CD4-positive, alpha-beta T cell (primary cell): ENCODE measurements at regions not wholly inside any gene's neighbourhood (a gene's known extent, or its start where the extent isn't known, plus 50 kb on each side); places are given as distances from the start of the nearest gene placed in this dataset.

Experiments
- ATAC-seq: fragments of 200-7000 bp; cut with Tn5 transposase; one replicate; pipeline ENCODE4 v1.10.0; 2022; ENCODE audit warnings: mild to moderate bottlenecking; ENCODE audit not compliant: poor library complexity
- CTCF ChIA-PET: fragments of 350-600 bp; sonication (Branson Sonifier 250); formaldehyde crosslinking; loops from one replicate; lab custom pipeline; 2021; ENCODE audit warnings: antibody characterized with exemption, inconsistent platforms; lab: Charles Lee
- POLR2A ChIA-PET: fragments of 350-600 bp; sonication (Branson Sonifier 250); formaldehyde crosslinking; loops from one replicate; lab custom pipeline; 2021; ENCODE audit warnings: antibody characterized with exemption, inconsistent platforms; lab: Charles Lee
- DNase-seq, 14 experiments: peaks; one replicate each; pipeline ENCODE4 v3.0.0-alpha.2; 2013 to 2020; ENCODE audit warnings: mixed read lengths in 2 of 14
- H3K27ac ChIP-seq, 2 donors: one replicate each; pipeline versions ENCODE4 v1.5.1 to v1.7.0; 2013; ENCODE audit warnings: low read length in 2 of 2, low read depth in 1 of 2, mild to moderate bottlenecking in 1 of 2
- H3K27me3 ChIP-seq, 2 experiments: 1 replicate in 1 of 2; 2 replicates in 1 of 2; pipeline versions ENCODE4 v1.6.1 to v1.7.0; 2013; ENCODE audit warnings: low read length in 2 of 2, control low read depth in 1 of 2, mild to moderate bottlenecking in 1 of 2, moderate library complexity in 1 of 2; ENCODE audit not compliant: insufficient read depth in 2 of 2, control insufficient read depth in 1 of 2
- H3K36me3 ChIP-seq: one replicate; pipeline ENCODE4 v1.6.1; 2013; ENCODE audit warnings: low read length, control low read depth; ENCODE audit not compliant: insufficient read depth
- H3K4me1 ChIP-seq: one replicate; pipeline ENCODE4 v1.6.1; 2013; ENCODE audit warnings: low read length, control low read depth; ENCODE audit not compliant: insufficient read depth
- H3K4me3 ChIP-seq: one replicate; pipeline ENCODE4 v1.5.1; 2013; ENCODE audit warnings: mild to moderate bottlenecking, low read length, moderate library complexity
- H3K9me3 ChIP-seq, 2 experiments: 1 replicate in 1 of 2; 2 replicates in 1 of 2; pipeline versions ENCODE4 v1.6.1 to v1.7.0; 2013; ENCODE audit warnings: low read length in 2 of 2, mild to moderate bottlenecking in 2 of 2, control low read depth in 1 of 2, moderate library complexity in 1 of 2; ENCODE audit not compliant: control insufficient read depth in 1 of 2, insufficient read depth in 1 of 2
- H3K27ac Mint-ChIP-seq: one replicate; pipeline ENCODE4 v1.8.0; 2020; ENCODE audit warnings: mixed read lengths
- H3K27me3 Mint-ChIP-seq: one replicate; pipeline ENCODE4 v1.8.0; 2021; ENCODE audit warnings: mixed read lengths
- H3K36me3 Mint-ChIP-seq: one replicate; pipeline ENCODE4 v1.8.0; 2021; ENCODE audit warnings: low read depth, mixed read lengths
- H3K4me1 Mint-ChIP-seq: one replicate; pipeline ENCODE4 v1.8.0; 2021; ENCODE audit warnings: low read depth, mixed read lengths
- H3K4me3 Mint-ChIP-seq: one replicate; pipeline ENCODE4 v1.8.0; 2020; ENCODE audit warnings: mild to moderate bottlenecking, mixed read lengths
- H3K9me3 Mint-ChIP-seq: one replicate; pipeline ENCODE4 v1.8.0; 2020; ENCODE audit warnings: mixed read lengths
- intact Hi-C, 2 experiments: fragments of 100-400 bp; cut with DNase I in 1 of 2; cut with micrococcal nuclease in 1 of 2; formaldehyde crosslinking; loops; one replicate each; pipeline versions ENCODE4 v1.15.1 to v1.9.0; 2023 to 2025; cut with DNase I, micrococcal nuclease
- TF ChIP-seq, protein P1 (sequence below): fragments of 200-600 bp; IDR thresholded peaks from one replicate; pipeline ENCODE4 v1.8.0; 2022; ENCODE audit warnings: antibody characterized with exemption, mild to moderate bottlenecking

DNA sequence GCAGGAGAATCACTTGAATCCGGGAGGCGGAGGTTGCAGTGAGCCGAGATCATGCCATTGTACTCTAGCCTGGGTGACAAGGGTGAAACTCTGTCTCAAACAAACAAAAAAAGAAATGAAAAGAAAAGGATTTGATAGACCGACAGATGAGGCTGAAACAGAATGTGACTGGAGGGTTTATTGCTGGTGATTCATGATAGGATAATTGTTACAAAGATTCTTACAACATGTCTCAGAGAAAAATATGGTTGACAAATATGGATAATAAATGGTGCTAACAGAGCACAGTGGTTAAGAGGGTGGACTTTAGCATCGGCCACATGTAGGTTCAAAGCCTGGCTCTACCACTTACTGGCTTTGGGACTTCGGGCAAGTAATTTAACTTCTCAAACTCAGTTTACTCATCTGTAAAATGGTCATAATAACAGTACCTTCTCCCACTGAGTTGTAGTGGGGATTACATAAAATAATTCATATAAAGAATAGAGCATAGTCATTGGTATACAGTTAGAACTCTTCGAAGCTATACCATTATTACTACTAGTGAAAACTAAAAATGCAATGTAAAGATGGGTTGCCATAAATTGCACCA, 131.9 kb downstream of the MAP3K7 start:
- intact Hi-C loops, result no loop called here
- no peaks in the 10 kb centered on the region for H3K9me3 Mint-ChIP-seq
- Histone ChIP-seq H3K4me3 (no peak overlapping the region), H3K36me3 (no peaks in the 10 kb centered on the region), H3K9me3 (no peaks in the 10 kb centered on the region), H3K27ac (no peak overlapping the region), H3K4me1 (peaks cover 18% of the 10 kb centered on the region), H3K27me3 (no peaks in the 10 kb centered on the region)
- ChIA-PET CTCF (interaction anchor here (0.6 to 0.7 kb wide), 2 partner anchors 29 to 67 kb away, joined by 3 read pairs; no protein-coding TSS in a partner anchor), POLR2A (interaction anchor here (0.7 kb wide), 1 partner anchor 437 kb away, joined by 3 read pairs; no protein-coding TSS in a partner anchor)
- H3K36me3 Mint-ChIP-seq, result no peaks in the 10 kb centered on the region
- DNase-seq (no peak), ATAC-seq (no peak)
- H3K27ac Mint-ChIP-seq, result no peak overlapping the region
- peaks cover 21% of the 10 kb centered on the region for H3K4me1 Mint-ChIP-seq
- H3K4me3 Mint-ChIP-seq, result no peak overlapping the region
- TF ChIP-seq, protein P1, sequence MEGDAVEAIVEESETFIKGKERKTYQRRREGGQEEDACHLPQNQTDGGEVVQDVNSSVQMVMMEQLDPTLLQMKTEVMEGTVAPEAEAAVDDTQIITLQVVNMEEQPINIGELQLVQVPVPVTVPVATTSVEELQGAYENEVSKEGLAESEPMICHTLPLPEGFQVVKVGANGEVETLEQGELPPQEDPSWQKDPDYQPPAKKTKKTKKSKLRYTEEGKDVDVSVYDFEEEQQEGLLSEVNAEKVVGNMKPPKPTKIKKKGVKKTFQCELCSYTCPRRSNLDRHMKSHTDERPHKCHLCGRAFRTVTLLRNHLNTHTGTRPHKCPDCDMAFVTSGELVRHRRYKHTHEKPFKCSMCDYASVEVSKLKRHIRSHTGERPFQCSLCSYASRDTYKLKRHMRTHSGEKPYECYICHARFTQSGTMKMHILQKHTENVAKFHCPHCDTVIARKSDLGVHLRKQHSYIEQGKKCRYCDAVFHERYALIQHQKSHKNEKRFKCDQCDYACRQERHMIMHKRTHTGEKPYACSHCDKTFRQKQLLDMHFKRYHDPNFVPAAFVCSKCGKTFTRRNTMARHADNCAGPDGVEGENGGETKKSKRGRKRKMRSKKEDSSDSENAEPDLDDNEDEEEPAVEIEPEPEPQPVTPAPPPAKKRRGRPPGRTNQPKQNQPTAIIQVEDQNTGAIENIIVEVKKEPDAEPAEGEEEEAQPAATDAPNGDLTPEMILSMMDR, result no peak
- H3K27me3 Mint-ChIP-seq, result no peaks in the 10 kb centered on the region

DNA sequence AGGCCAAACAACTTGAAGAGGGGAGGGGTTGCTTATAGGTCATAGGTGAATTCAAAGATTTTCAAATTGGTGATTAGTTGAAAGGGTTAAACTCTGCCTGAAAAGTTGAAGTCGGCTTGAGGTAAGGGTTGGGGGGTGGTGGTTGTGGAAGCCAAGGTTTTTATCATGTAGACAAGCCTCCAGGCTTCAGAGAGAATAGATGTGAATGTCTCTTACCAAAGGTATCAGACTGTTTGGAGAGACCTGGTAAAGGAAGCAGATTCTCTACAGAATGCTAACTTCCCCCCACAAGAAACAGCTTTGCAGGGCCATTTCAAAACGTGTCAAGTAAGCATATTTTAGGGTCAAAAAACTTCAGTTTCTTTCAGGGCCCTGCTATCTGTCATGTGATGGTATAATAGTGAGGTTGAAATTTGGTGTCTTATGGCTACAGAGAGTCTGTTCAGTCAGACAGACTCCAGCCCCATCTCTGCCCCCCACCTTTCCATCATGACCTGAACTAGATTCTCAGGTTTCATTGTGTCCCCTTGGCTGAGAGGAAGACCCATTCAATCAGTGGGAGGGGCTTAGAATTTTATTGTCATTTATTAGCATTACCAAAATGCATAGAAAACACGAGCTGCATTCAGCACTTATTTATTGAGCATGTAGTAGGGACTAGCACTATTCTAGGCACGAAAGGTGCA, 136.5 kb downstream of the MAP3K7 start:
- intact Hi-C loops, result no loop called here
- no peaks in the 10 kb centered on the region for H3K4me1 ChIP-seq
- H3K36me3 ChIP-seq, result no peaks in the 10 kb centered on the region
- no peaks in the 10 kb centered on the region for H3K9me3 Mint-ChIP-seq
- H3K27ac ChIP-seq, result no peak overlapping the region
- H3K4me3 ChIP-seq, result no peak overlapping the region
- DNase-seq (no peak), ATAC-seq (no peak)
- ChIA-PET POLR2A (interaction anchor here (0.7 kb wide), 1 partner anchor 9 kb away, joined by 3 read pairs; no protein-coding TSS in a partner anchor), CTCF (no interaction called here)
- no peak overlapping the region for H3K27ac Mint-ChIP-seq
- TF ChIP-seq, protein P1, result no peak
- H3K9me3 ChIP-seq, result no peaks in the 10 kb centered on the region
- H3K36me3 Mint-ChIP-seq, result no peaks in the 10 kb centered on the region
- no peaks in the 10 kb centered on the region for H3K27me3 ChIP-seq
- H3K4me1 Mint-ChIP-seq, result no peaks in the 10 kb centered on the region
- no peaks in the 10 kb centered on the region for H3K27me3 Mint-ChIP-seq
- H3K4me3 Mint-ChIP-seq, result no peak overlapping the region

DNA sequence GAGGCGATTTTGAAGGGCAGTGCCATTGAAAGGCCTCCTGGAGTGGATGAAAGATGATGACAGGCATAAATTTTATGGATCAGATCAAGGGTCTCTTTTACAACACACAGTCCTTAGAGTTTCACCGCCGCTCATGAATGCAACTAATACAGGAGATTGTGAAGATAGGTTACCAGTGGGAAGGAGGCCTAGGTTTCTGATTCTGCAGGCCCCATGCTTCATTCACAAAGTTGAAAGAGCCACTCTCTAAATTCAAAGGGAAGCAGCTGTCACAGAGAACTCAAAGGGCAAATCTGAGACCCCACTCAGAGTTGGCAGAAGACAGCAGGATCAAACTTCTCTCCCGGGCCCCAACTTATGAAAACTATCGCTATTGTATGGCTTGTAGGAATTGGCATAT, 137.6 kb downstream of the MAP3K7 start:
- no peak overlapping the region for H3K27ac ChIP-seq
- DNase-seq (no peak), ATAC-seq (no peak)
- no peaks in the 10 kb centered on the region for H3K36me3 Mint-ChIP-seq
- H3K27ac Mint-ChIP-seq, result no peak overlapping the region
- no peaks in the 10 kb centered on the region for H3K4me1 ChIP-seq
- no peaks in the 10 kb centered on the region for H3K9me3 Mint-ChIP-seq
- no peak overlapping the region for H3K4me3 ChIP-seq
- no peaks in the 10 kb centered on the region for H3K27me3 ChIP-seq
- TF ChIP-seq, protein P1, result no peak
- H3K36me3 ChIP-seq, result no peaks in the 10 kb centered on the region
- CTCF ChIA-PET, result no interaction called here
- POLR2A ChIA-PET, result interaction anchor here (0.7 kb wide), 1 partner anchor 10 kb away, joined by 3 read pairs; no protein-coding TSS in a partner anchor
- no peaks in the 10 kb centered on the region for H3K27me3 Mint-ChIP-seq
- no peak overlapping the region for H3K4me3 Mint-ChIP-seq
- intact Hi-C loops, result no loop called here
- no peaks in the 10 kb centered on the region for H3K9me3 ChIP-seq
- H3K4me1 Mint-ChIP-seq, result peaks cover 9% of the 10 kb centered on the region
